WTC11 (cell line): ENCODE measurements at regions not wholly inside any gene's neighbourhood (a gene's known extent, or its start where the extent isn't known, plus 50 kb on each side); places are given as distances from the start of the nearest gene placed in this dataset.

Source experiments
- ATAC-seq: fragments of 200-7000 bp; cut with Tn5 transposase; 2 replicates; pipeline ENCODE4 v1.10.0; 2021; ENCODE audit warnings: mild to moderate bottlenecking, moderate library complexity
- CTCF ChIA-PET: fragments of 300-600 bp; sonication (Branson Sonifier 250); formaldehyde crosslinking; loops from one replicate; lab custom pipeline; 2021; ENCODE audit warnings: antibody characterized with exemption; lab: Charles Lee
- POLR2A ChIA-PET: fragments of 350-600 bp; sonication (Branson Sonifier 250); formaldehyde crosslinking; loops from one replicate; lab custom pipeline; 2021; ENCODE audit warnings: antibody characterized with exemption; lab: Charles Lee
- DNase-seq: peaks from one replicate; pipeline ENCODE4 v3.0.0; 2021; ENCODE audit warnings: low spot score
- H3K27ac Mint-ChIP-seq: 2 replicates; pipeline ENCODE4 v1.8.0; 2021; ENCODE audit warnings: mixed read lengths
- H3K27me3 Mint-ChIP-seq: 2 replicates; pipeline ENCODE4 v1.8.0; 2021; ENCODE audit warnings: low read depth, mild to moderate bottlenecking, moderate library complexity, mixed read lengths
- H3K36me3 Mint-ChIP-seq: 2 replicates; pipeline ENCODE4 v1.8.0; 2021; ENCODE audit warnings: mixed read lengths
- H3K4me1 Mint-ChIP-seq: 2 replicates; pipeline ENCODE4 v1.8.0; 2022; ENCODE audit warnings: mixed read lengths
- H3K4me3 Mint-ChIP-seq: 2 replicates; pipeline ENCODE4 v1.8.0; 2021; ENCODE audit warnings: mild to moderate bottlenecking, moderate library complexity, mixed read lengths
- H3K9me3 Mint-ChIP-seq: 2 replicates; pipeline ENCODE4 v1.8.0; 2021; ENCODE audit warnings: mixed read lengths
- CREB1 ChIP-seq: sonication (generic); formaldehyde crosslinking; IDR thresholded peaks from 2 replicates; pipeline ENCODE4 v1.8.0; 2023; ENCODE audit warnings: mild to moderate bottlenecking, missing genetic modification reagents
- CREM ChIP-seq: sonication (generic); formaldehyde crosslinking; IDR thresholded peaks from 2 replicates; pipeline ENCODE4 v1.8.1; 2022; ENCODE audit warnings: mild to moderate bottlenecking, missing genetic modification reagents, moderate library complexity
- FOXJ3 ChIP-seq: sonication (generic); formaldehyde crosslinking; IDR thresholded peaks from 2 replicates; pipeline ENCODE4 v1.9.0; 2021; ENCODE audit warnings: missing genetic modification reagents, mild to moderate bottlenecking, borderline replicate concordance
- GABPB1 ChIP-seq: sonication (generic); formaldehyde crosslinking; IDR thresholded peaks from 2 replicates; pipeline ENCODE4 v1.8.1; 2023; ENCODE audit warnings: mild to moderate bottlenecking, missing genetic modification reagents
- MXD4 ChIP-seq: fragments of 250-450 bp; sonication (Bioruptor Pico); IDR thresholded peaks from 2 replicates; pipeline ENCODE4 v1.8.0; 2021; ENCODE audit warnings: mild to moderate bottlenecking, moderate library complexity, borderline replicate concordance
- MYBL2 ChIP-seq: sonication (generic); formaldehyde crosslinking; IDR thresholded peaks from 2 replicates; pipeline ENCODE4 v1.8.1; 2023; ENCODE audit warnings: mild to moderate bottlenecking, moderate library complexity, missing genetic modification reagents
- PRRX2 ChIP-seq: fragments of 250-450 bp; sonication (Bioruptor Pico); IDR thresholded peaks from 2 replicates; pipeline ENCODE4 v1.8.0; 2021; ENCODE audit warnings: mild to moderate bottlenecking
- RORB ChIP-seq: fragments of 250-450 bp; sonication (Bioruptor Pico); IDR thresholded peaks from 2 replicates; pipeline ENCODE4 v1.9.0; 2021; ENCODE audit warnings: mild to moderate bottlenecking
- SOX15 ChIP-seq: fragments of 250-450 bp; sonication (Bioruptor Pico); IDR thresholded peaks from 2 replicates; pipeline ENCODE4 v1.9.0; 2021; ENCODE audit warnings: mild to moderate bottlenecking
- TEAD1 ChIP-seq: sonication (generic); formaldehyde crosslinking; IDR thresholded peaks from 2 replicates; pipeline ENCODE4 v1.8.0; 2022; ENCODE audit warnings: mild to moderate bottlenecking, missing genetic modification reagents
- ZBTB21 ChIP-seq: sonication (generic); formaldehyde crosslinking; IDR thresholded peaks from 2 replicates; pipeline ENCODE4 v1.8.1; 2023; ENCODE audit warnings: mild to moderate bottlenecking, missing genetic modification reagents, borderline replicate concordance
- ZNF121 ChIP-seq: sonication (generic); formaldehyde crosslinking; IDR thresholded peaks from 2 replicates; pipeline ENCODE4 v1.8.0; 2023; ENCODE audit warnings: missing genetic modification reagents
- TF ChIP-seq, protein P1 (sequence below): sonication (generic); formaldehyde crosslinking; IDR thresholded peaks from 2 replicates; pipeline ENCODE4 v1.8.0; 2022; ENCODE audit warnings: mild to moderate bottlenecking, missing genetic modification reagents
- TF ChIP-seq, protein P2 (sequence below): sonication (generic); formaldehyde crosslinking; conservative IDR thresholded peaks from 2 replicates; pipeline ENCODE4 v1.8.1; 2023; ENCODE audit warnings: mild to moderate bottlenecking, low read depth, missing genetic modification reagents, moderate library complexity
- TF ChIP-seq, protein P3 (sequence below): sonication (generic); formaldehyde crosslinking; IDR thresholded peaks from 2 replicates; pipeline ENCODE4 v1.8.0; 2022; ENCODE audit warnings: mild to moderate bottlenecking, missing genetic modification reagents
- TF ChIP-seq, protein P4 (sequence below): fragments of 250-450 bp; sonication (Bioruptor Pico); IDR thresholded peaks from 2 replicates; pipeline ENCODE4 v1.9.0; 2021; ENCODE audit warnings: mild to moderate bottlenecking, borderline replicate concordance
- TF ChIP-seq, protein P5 (sequence below): sonication (generic); formaldehyde crosslinking; IDR thresholded peaks from 2 replicates; pipeline ENCODE4 v1.8.0; 2022; ENCODE audit warnings: missing genetic modification reagents

DNA sequence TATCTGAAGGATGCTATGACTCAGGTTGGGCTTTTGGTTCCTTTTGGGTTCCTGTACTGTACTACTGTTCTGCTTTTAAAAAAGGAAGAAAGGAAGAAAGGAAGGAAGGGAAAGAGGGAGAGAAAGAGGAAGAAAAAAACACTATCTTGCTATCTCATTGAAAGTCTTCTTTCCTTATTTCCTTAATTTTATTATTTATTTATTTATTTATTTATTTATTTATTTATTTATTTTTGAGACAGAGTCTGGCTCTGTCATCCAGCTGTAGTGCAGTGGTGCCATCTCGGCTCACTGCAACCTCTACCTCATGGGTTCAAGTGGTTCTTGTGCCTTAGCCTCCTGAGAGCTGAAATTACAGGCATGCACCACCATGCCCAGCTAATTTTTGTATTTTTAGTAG is 198.9 kb upstream of the SOX2 start:
- Mint-ChIP-seq H3K36me3 (peaks cover 35% of the 10 kb centered on the region), H3K9me3 (peaks cover 42% of the 10 kb centered on the region), H3K27me3 (no peaks in the 10 kb centered on the region)
- CTCF ChIA-PET = no interaction called here
- ATAC-seq = no peak
- no peak for DNase-seq
- no peak for TF ChIP-seq CREB1
- TF ChIP-seq TEAD1 (CRISPR knock-in tag) = no peak
- TF ChIP-seq, protein P1, sequence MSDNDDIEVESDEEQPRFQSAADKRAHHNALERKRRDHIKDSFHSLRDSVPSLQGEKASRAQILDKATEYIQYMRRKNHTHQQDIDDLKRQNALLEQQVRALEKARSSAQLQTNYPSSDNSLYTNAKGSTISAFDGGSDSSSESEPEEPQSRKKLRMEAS (CRISPR knock-in tag) = no peak
- TF ChIP-seq PRRX2 = no peak
- no peak for TF ChIP-seq CREM
- no peak for TF ChIP-seq SOX15 (CRISPR knock-in tag)
- no peak for TF ChIP-seq FOXJ3 (CRISPR knock-in tag)
- no peak for TF ChIP-seq ZNF121 (CRISPR knock-in tag)
- TF ChIP-seq, protein P2, sequence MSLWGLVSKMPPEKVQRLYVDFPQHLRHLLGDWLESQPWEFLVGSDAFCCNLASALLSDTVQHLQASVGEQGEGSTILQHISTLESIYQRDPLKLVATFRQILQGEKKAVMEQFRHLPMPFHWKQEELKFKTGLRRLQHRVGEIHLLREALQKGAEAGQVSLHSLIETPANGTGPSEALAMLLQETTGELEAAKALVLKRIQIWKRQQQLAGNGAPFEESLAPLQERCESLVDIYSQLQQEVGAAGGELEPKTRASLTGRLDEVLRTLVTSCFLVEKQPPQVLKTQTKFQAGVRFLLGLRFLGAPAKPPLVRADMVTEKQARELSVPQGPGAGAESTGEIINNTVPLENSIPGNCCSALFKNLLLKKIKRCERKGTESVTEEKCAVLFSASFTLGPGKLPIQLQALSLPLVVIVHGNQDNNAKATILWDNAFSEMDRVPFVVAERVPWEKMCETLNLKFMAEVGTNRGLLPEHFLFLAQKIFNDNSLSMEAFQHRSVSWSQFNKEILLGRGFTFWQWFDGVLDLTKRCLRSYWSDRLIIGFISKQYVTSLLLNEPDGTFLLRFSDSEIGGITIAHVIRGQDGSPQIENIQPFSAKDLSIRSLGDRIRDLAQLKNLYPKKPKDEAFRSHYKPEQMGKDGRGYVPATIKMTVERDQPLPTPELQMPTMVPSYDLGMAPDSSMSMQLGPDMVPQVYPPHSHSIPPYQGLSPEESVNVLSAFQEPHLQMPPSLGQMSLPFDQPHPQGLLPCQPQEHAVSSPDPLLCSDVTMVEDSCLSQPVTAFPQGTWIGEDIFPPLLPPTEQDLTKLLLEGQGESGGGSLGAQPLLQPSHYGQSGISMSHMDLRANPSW (CRISPR knock-in tag) = no peak
- TF ChIP-seq, protein P3, sequence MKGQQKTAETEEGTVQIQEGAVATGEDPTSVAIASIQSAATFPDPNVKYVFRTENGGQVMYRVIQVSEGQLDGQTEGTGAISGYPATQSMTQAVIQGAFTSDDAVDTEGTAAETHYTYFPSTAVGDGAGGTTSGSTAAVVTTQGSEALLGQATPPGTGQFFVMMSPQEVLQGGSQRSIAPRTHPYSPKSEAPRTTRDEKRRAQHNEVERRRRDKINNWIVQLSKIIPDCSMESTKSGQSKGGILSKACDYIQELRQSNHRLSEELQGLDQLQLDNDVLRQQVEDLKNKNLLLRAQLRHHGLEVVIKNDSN (CRISPR knock-in tag) = no peak
- TF ChIP-seq ZBTB21 (CRISPR knock-in tag) = no peak
- no peak for TF ChIP-seq MYBL2 (CRISPR knock-in tag)
- TF ChIP-seq, protein P4, sequence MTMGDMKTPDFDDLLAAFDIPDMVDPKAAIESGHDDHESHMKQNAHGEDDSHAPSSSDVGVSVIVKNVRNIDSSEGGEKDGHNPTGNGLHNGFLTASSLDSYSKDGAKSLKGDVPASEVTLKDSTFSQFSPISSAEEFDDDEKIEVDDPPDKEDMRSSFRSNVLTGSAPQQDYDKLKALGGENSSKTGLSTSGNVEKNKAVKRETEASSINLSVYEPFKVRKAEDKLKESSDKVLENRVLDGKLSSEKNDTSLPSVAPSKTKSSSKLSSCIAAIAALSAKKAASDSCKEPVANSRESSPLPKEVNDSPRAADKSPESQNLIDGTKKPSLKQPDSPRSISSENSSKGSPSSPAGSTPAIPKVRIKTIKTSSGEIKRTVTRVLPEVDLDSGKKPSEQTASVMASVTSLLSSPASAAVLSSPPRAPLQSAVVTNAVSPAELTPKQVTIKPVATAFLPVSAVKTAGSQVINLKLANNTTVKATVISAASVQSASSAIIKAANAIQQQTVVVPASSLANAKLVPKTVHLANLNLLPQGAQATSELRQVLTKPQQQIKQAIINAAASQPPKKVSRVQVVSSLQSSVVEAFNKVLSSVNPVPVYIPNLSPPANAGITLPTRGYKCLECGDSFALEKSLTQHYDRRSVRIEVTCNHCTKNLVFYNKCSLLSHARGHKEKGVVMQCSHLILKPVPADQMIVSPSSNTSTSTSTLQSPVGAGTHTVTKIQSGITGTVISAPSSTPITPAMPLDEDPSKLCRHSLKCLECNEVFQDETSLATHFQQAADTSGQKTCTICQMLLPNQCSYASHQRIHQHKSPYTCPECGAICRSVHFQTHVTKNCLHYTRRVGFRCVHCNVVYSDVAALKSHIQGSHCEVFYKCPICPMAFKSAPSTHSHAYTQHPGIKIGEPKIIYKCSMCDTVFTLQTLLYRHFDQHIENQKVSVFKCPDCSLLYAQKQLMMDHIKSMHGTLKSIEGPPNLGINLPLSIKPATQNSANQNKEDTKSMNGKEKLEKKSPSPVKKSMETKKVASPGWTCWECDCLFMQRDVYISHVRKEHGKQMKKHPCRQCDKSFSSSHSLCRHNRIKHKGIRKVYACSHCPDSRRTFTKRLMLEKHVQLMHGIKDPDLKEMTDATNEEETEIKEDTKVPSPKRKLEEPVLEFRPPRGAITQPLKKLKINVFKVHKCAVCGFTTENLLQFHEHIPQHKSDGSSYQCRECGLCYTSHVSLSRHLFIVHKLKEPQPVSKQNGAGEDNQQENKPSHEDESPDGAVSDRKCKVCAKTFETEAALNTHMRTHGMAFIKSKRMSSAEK (CRISPR knock-in tag) = no peak
- TF ChIP-seq MXD4 = no peak
- TF ChIP-seq, all 79 proteins: peak for 0
- POLR2A ChIA-PET = interaction anchor here (0.8 kb wide), 1 partner anchor 21 kb away, joined by 7 read pairs; no protein-coding TSS in a partner anchor
- no peak overlapping the region for H3K4me3 Mint-ChIP-seq
- H3K27ac Mint-ChIP-seq = no peak overlapping the region
- H3K4me1 Mint-ChIP-seq = no peaks in the 10 kb centered on the region

DNA sequence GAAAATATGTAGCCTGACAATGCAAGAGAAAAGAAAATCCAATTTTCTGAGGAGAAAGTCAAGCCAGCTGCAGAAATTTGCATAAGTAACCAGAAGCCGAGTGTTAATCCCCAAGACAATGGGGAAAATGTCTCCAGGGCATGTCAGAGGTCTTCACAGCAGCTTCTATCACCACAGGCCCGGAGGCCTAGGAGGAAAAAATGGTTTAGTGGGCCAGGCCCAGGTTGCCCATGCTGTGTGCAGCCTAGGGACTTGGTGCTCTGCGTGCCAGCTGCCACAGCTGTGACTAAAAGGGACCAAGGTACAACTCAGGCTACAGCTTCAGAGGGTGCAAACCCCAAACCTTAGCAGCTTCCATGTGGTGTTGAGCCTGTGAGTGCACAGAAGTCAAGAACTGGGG is 201.2 kb upstream of the SOX2 start:
- H3K36me3 Mint-ChIP-seq = peaks cover 35% of the 10 kb centered on the region
- H3K27ac Mint-ChIP-seq = no peak overlapping the region
- no peaks in the 10 kb centered on the region for H3K4me1 Mint-ChIP-seq
- DNase-seq (no peak), ATAC-seq (no peak)
- H3K4me3 Mint-ChIP-seq = no peak overlapping the region
- peaks cover 42% of the 10 kb centered on the region for H3K9me3 Mint-ChIP-seq
- ChIA-PET POLR2A (no interaction called here), CTCF (no interaction called here)
- TF ChIP-seq GABPB1 (CRISPR knock-in tag) (no peak), RORB (CRISPR knock-in tag) (no peak)
- TF ChIP-seq, protein P5, sequence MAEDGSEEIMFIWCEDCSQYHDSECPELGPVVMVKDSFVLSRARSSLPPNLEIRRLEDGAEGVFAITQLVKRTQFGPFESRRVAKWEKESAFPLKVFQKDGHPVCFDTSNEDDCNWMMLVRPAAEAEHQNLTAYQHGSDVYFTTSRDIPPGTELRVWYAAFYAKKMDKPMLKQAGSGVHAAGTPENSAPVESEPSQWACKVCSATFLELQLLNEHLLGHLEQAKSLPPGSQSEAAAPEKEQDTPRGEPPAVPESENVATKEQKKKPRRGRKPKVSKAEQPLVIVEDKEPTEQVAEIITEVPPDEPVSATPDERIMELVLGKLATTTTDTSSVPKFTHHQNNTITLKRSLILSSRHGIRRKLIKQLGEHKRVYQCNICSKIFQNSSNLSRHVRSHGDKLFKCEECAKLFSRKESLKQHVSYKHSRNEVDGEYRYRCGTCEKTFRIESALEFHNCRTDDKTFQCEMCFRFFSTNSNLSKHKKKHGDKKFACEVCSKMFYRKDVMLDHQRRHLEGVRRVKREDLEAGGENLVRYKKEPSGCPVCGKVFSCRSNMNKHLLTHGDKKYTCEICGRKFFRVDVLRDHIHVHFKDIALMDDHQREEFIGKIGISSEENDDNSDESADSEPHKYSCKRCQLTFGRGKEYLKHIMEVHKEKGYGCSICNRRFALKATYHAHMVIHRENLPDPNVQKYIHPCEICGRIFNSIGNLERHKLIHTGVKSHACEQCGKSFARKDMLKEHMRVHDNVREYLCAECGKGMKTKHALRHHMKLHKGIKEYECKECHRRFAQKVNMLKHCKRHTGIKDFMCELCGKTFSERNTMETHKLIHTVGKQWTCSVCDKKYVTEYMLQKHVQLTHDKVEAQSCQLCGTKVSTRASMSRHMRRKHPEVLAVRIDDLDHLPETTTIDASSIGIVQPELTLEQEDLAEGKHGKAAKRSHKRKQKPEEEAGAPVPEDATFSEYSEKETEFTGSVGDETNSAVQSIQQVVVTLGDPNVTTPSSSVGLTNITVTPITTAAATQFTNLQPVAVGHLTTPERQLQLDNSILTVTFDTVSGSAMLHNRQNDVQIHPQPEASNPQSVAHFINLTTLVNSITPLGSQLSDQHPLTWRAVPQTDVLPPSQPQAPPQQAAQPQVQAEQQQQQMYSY (CRISPR knock-in tag) = no peak
- H3K27me3 Mint-ChIP-seq = no peaks in the 10 kb centered on the region
